Hindlimb muscle (tissue), 1 donor: ENCODE measurements at regions not wholly inside any gene's neighbourhood (a gene's known extent, or its start where the extent isn't known, plus 50 kb on each side); places are given as distances from the start of the nearest gene placed in this dataset.
"Not testable (repeated sequence)": the region's sequence is repeated elsewhere in the genome, so short reads cannot be mapped to it uniquely, and the experiment has no call there.

ENCODE experiments used
- DNase-seq: peaks from one replicate; pipeline ENCODE4 v3.0.0-alpha.2; 2013

DNA sequence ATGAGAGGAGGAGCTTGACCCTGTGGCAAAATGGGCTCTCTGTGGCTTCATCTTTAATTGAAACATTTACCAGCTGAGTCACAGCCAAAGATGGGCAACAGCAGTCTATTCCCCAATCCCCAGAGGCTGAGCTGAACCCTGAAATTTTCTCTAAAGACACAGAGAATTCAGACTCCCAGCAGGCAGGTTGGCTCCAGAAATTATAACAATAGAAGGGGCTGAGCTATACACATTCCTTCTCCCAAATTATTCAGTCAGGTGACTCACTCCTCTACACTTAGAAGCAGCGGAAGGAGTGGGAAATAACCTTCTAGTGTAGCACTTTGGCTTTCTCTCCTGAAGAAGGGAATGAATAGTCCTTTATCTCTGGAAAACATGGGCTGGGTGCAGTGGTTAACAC, 264.3 kb upstream of the ARHGEF26 start:
- DNase-seq = no peak

DNA sequence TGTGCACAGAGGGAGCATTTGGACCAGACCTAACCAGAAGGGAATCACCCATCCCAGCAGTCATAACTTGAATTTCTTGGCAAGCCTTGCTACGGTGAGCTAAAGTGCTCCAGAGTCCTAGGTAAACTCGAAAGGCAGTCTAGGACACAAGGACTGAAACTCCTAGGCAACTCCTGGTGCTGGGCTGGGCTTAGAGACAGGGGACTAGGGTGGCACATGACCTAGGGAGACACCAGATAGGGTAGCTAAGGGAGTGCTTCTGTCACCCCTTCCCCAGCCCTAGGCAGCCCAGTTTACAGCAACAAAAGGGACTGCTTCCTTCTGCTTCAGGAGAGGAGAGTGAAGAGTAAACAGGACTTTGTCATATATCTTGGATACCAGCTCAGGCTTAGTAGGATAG, 256.4 kb upstream of the ARHGEF26 start:
- no peak for DNase-seq

DNA sequence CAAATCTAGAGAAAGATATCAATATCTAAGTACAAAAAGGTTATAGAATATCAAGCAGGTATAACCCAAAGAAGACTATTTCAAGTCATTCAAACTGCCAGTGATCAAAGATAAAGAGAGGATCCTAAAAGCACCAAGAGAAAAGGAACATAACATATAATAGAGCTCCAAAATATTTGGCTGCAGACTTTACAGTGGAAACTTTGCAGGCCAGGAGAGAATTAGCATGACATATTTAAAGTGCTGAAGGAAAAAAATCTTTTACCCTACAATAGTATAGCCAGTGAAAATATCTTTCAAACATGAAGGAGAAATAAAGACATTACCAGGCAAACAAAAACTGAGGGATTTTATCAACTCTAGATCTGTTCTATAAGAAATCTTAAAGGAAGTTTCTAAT, 254.3 kb upstream of the ARHGEF26 start:
- peak; percentile 55 for DNase-seq

DNA sequence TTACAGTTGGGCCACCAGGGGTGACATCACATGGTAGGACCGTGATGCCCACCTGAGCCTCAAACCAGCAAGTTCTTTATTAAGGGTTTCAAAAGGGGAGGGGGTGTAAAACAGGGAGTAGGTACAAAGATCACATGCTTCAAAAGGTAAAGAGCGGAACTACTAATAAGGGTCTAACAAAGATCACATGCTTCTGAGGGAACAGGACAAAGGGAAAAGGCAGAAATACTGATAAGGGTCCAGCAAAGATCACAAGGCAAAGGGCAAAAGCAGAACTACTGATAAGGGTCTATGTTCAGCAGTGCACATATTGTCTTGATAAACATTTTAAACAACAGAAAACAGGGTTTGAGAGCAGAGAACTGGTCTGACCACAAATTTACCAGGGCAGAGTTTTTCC, 246.8 kb upstream of the ARHGEF26 start:
- not testable (repeated sequence) for DNase-seq

DNA sequence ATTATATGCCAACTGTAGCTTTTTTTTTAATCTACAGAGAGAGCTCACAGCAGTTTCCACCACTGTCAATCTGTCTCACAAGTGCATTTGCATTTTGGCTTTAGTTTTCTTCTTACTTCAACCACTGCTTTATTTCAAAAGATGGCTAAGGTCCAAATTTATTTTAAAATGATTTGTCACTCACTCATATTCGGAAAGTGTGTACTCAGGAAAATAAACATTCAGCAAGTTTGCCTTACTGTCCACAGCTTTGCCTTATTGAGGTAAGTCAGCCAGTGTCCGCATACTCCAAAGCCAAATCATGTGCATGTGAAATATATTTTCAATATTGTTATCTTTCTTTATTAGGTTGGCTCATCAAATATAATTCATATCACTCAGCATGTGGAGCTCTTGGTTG, 240.7 kb upstream of the ARHGEF26 start:
- no peak for DNase-seq

DNA sequence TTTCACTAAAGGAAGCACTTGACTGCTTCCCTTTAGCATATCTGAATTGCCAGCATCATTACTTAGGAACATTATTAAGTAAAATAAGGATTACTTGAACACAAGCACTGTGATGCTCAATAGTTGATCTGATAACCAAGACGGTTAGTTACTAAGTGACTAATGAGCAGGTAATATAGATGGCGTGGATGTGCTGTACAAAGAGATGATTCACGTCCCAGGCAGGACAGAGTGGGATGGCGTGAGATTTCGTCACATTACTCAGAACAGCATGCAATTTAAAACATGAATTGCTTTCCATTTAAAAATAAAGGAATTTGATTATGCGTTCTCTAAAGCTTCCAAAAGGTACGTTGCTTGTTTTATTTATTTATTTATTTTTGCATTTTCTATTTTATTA, 240.0 kb upstream of the ARHGEF26 start:
- DNase-seq = no peak

DNA sequence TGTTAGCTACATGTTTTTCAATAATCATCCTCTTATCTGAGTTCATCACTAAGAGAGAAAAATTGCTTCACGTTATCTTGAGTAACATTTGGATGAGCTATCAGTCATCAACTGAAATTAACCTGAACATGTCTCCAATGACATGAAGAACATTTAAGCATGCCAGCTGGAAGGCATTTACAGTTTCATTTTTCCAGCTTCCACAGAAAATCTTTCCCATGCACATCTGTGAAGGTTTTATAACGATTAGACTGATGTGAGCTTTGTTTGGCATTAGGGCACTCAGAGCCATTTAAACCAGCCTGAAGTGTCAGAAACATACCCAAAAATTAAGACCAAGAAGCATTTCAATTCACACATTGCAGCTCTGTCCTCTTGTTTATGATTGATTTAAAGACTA, 235.8 kb upstream of the ARHGEF26 start:
- DNase-seq = no peak

DNA sequence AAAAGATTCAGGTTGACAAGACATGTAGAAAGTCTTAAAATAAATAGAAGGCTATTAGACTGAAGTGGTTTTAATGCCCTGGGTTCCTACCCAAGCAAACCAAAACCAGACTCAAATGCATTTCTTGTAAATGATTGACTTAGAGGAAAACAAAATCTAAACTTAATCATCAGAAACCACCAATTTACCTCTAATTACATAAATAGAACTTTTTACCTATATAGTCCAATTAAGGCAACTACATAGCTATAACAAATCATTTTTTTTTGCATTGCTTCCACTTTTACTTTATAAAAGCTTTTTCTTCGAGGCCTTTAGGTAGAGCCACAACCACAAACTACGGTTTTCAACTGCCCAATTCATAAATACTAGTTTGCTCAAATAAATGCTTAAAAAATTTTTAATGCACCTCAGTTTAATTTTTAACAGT, 231.3 kb upstream of the ARHGEF26 start:
- no peak for DNase-seq

DNA sequence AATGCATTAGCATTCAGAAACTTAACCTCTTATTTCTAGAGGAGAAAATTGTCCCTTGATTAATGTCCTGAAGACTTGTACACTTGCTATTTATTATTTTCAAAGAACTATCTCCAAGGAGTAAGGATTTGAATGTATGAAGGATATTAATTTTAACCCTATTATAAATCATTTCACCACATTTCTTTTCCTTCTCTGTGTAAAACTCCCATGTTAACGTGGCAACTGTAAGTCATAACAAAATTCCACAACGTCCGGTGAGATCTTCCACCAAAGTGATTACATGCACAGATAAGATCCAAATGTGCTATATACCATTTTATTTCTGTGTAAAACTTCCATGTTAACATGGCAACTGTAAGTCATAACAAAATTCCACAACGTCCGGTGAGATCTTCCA, 229.1 kb upstream of the ARHGEF26 start:
- DNase-seq = no peak

DNA sequence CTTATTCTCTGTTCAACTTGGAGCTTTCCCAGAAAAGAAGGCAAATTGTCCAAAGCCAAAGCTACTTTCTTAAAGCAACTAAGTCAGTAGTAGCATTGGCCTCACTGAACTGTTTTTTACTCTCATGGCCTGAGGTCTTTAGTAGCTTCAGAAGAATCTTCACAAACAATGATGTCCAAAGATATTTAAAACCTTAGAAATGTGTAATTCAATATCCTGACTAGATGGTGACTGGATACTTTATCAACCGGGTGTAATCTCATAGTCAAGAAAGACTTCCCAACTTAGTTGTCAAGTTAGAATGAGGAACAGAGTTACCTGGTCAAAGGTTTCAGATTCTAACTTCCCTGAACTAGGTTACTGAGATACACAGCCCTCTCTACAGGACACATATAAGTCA, 226.3 kb upstream of the ARHGEF26 start:
- DNase-seq = no peak

DNA sequence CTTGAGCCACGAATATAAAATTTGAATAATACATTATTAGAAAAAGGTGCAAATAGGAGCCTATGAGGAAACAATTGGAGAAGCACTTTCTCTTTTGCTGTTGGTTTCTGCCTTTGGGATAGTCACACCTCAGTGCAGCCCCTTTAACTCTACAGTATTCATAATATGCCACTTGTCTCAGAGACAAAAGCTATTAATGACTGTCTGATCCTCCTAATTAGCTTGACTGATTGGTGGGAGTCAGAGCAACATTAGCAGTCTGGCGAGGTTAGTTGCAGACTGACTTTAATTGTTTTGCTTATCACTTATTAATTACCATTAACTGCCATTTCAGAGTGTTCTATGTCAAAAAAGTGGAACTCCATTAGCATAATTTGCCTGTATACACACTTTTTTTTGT, 225.0 kb upstream of the ARHGEF26 start:
- no peak for DNase-seq

DNA sequence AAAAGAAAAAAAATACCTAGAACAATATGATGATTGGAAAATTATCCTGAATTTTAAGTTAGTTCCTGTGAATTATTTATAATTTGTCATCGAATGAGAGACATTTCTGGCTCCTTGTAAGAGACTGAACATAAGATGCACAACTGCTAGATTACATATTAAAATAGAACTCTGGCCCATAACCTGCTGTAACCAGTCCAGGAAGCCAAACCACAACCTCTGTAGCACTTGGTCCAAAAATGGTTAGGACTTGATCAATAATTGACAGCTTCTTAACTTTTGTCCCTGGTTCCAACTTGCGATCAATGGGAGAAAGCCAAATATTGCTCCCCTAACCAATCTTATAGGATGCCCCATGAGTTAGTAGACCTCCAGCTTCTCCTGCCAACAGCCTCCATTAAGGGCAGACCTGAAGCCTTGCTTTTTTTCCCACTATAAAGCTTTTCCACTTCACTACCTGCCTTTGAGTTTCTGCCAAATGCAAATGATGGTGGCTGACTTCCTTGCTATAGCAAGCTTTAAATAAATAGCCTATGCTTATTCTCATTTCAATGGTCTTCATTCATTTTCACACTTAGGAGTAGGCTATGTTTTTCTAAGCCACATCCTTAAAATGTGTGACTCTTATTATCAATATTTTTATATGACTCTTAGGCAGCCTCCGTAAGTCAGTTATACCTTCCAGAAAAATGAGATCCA, 224.0 kb upstream of the ARHGEF26 start:
- no peak for DNase-seq

DNA sequence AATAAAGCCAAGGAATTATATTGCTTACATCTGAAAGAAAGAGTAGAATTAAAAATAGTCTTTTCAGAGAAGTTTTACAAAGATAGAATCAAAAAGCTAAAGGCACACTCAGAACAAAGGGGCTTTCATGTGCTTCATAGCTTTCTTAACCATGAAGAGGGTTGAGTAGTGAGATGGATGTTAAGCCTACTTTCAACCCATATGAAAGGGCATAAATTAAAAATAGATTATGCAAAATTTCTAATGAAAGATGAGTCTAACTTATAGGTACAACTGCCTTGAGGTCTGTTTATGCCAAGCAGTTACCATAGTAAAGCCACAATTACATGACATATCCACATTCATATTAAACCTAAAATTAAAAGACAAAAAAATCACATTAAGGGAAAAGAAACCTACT, 223.3 kb upstream of the ARHGEF26 start:
- DNase-seq = no peak

DNA sequence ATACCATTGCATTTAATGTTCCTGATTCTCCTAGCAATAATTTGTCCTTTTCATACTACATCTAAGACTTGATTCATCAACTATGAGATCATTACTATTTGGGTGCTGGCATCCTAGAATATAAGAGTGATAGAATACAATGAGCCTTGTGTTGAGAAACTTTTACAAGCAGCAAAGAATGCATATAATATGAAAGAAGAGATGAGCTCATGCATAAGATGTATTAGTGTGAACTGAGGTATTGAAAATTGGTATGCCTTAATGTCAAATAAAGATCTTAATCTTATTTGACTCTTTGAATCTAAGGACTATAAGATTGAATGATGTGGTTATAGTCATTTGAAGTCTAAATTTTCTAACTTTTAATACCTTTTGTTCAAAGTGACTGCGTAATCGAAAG, 220.0 kb upstream of the ARHGEF26 start:
- no peak for DNase-seq

DNA sequence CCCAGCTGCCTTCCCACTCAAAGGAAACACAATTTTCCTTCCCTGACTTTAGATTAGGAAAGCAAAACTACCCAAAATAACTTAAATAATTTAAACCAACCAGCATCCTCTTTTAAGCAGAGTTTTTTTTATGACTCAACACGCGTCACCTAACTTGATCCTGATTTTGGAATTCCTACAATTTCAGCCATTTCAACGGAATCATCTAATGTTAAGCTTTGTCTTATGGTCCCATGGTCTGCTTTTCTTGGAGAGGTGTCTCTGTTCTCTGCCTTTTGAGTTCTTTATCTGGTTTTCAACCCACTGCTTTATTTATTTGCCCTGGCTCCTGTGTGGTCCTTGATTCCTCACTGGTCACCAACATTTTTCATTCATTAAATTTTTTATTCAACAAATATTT, 219.2 kb upstream of the ARHGEF26 start:
- DNase-seq = no peak

DNA sequence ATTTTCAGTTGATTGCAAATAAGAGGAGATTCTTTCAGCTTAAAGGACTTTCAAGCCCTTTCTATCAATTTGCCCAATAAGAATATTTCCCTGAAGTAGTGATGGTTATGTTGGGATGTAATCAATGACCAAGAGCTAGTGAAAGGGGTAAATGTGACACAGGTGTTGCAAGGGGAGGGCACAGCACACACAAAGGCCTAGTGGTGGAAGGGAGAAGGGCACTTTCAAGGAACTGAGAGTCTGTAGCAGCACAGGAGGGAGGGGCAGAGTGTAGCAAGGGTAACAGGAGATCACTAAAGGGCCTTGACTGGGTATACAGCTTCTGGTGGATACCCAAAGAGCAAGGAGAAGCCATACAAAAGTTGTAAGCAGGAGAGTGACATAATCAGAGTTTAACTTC, 217.8 kb upstream of the ARHGEF26 start:
- no peak for DNase-seq

DNA sequence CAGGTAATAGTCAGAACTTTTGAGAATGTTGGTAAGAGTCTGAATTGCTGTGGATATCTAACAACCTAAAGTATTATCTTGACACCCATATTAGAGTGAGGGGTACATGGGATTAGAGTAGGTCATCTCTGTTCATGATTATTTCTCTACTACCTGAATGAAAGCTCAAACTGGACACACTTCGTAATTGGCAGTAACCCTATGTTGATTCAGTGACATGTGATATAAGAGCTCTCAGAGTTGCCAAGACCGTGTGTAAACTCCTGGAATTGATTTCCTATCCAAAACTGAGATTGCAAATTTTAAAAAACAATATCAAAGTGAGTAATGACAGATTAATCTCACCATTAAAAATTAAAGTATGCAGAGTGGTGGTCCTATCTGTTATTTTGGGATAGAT, 214.8 kb upstream of the ARHGEF26 start:
- DNase-seq = no peak

DNA sequence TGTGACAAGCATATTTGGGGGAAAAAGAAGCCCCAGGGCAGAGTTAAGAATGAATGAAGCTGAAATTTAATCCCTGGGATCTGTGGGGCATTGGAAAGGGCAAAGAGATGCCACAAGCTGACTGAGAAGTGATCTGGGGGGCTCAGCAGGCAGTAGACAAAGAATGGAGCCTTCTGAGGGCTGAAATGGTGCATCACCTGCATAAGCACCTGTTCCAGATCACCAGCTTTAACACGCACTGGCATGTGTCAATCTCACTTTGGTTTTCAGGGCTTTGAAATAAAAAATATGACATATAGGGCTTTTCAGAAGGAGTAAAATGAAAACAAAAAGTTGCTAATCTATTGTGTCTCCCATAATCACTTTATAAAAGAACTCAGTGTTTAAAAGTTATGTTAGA, 210.8 kb upstream of the ARHGEF26 start:
- DNase-seq = no peak

DNA sequence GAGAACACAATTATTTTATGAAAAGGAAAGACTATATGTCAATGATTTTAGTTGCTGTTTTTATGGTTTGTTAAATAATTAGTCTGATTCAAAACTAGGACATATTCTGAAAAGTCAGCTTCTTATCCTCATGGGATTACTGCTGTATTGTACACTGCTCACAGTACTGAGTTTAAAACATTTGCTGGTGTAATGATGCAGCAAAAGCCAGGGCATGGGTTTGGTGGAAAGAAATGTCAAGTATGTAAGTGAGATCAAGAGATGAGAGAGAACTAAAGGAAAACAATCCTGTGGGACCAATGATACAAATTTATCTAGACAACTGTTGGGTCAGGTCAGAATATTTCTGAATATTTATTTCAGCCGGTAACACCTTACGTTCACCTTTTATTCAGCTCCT, 210.1 kb upstream of the ARHGEF26 start:
- DNase-seq = no peak

DNA sequence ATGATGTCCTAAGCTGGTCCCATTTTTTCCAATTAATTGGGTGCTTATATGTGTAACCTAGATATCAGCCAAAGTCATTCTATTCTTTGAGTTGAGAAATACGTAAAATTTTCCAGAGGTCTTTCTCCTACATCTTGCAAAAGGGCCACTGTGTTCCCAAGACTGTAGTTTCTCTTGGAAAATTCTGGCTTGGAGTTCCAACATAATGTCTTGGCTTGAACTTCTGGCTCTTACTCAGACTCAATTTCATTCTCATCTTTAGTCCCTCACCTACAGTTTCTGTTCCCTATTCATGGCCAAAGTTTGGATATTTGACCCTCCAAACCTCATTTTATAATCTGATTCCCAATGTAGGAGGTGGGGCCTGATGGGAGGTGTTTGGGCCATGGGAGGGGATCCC, 201.4 kb upstream of the ARHGEF26 start:
- DNase-seq = peak; percentile 68

DNA sequence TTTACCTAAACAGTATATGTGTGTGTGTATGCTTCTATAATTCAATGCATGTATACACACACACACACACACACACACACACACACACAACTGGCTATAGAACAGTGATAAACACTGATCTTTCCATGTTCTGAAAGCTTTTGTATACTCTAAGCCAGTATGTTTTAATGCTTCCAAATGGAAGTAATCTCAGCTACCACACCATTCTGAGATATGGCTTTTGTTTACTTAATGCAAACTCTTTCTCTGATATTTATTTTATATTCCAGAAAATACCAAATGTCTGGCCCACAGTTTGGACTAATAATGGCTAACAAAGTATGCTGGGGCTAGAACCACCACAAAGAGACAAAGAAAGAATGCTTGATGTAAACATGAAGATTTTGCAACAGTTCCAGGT, 199.4 kb upstream of the ARHGEF26 start:
- DNase-seq = no peak

DNA sequence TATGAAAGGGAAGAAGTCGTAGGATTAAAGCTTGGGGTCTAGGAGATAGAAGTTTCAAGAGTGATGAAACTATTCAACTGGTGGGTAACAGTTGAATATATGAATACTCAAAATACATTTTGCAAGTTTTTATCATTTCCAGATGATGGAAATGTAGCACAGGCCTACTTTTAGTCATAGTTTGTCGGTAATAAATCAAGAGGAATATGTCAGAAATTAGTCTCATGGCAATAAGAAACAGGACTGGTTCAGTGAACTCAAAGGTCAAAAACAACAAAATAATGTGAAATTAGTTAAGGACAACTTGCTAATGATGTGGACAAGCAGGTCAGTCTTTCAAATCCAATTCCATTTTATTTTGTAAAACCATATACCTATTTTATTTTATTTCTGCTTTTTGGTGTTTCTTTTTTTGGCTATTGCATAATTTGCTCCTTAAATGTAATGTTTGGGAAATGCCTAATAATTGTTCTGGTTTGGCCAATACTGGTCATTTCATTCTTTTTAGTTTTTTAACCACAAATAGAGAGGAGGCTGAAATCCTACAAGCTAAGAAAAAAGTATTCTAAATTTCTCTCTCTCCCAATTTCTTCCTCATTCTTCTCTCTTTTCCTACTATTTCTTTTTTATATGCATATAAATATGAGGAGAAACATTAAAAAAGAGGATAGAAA, 195.2 kb upstream of the ARHGEF26 start:
- DNase-seq = no peak

DNA sequence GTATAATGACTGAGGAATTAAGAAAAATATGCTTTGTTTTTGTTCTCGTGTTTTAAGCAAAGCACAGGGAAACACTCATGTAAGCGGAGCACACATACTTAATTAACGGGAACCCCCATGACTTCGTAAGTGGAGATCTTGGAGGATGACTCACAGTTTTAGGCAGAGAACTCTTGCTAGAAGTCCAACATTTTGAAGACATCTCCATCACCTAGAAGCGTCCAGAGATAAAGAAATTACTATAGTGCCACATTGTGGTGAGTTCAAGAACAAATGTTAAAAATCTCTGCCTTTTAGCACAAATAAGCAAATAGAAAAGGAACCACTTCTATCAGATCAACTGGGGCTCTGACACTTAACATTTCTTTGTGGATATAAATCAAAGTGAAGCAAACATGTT, 194.1 kb upstream of the ARHGEF26 start:
- DNase-seq = peak; percentile 59

DNA sequence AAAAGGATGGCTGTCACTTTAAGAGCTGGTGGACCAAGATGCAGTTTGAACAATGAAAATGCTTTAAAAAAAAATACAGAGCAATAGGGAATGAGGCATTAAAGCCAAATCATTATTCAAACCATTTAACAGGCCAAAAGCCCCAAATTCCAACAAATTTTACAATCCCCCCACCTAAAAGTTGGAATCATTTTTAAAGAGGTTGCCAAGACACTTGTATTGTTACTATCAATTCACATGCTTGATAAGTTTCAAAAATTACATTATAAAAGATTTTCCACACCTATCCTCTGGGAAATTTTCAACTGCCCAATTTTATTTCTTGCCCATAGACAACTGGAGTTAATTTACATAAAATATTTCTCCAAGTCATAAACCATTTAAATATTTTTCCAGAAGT, 192.3 kb upstream of the ARHGEF26 start:
- peak; percentile 31 for DNase-seq

DNA sequence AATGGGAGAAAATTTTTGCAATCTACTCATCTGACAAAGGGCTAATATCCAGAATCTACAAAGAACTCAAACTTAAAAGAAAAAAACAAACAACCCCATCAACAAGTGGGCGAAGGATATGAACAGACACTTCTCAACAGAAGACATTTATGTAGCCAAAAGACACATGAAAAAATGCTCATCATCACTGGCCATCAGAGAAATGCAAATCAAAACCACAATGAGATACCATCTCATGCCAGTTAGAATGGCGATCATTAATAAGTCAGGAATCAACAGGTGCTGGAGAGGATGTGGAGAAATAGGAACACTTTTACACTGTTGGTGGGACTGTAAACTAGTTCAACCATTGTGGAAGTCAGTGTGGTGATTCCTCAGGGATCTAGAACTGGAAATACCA, 187.7 kb upstream of the ARHGEF26 start:
- not testable (repeated sequence) for DNase-seq
